Heart right ventricle (tissue), 16 donors: ENCODE measurements at regions not wholly inside any gene's neighbourhood (a gene's known extent, or its start where the extent isn't known, plus 50 kb on each side); places are given as distances from the start of the nearest gene placed in this dataset.

Experiments
- ATAC-seq, 8 donors: fragments of 200-7000 bp; cut with Tn5 transposase; one replicate each; pipeline ENCODE4 v1.9.1; 2020; ENCODE audit warnings: mild to moderate bottlenecking in 8 of 8, moderate library complexity in 8 of 8, moderate number of reproducible peaks in 1 of 8
- DNase-seq, 2 donors: peaks; one replicate each; pipeline ENCODE4 v3.0.0-alpha.2; 2020
- H3K27ac ChIP-seq, 10 donors: fragments of 200-600 bp; sonication (generic) in 2 of 10; one replicate each; pipeline versions ENCODE4 v1.5.0 to v1.8.0; 2020 to 2022; ENCODE audit warnings: mild to moderate bottlenecking in 3 of 10
- H3K27me3 ChIP-seq, 7 donors: fragments of 200-600 bp; one replicate each; pipeline ENCODE4 v1.8.0; 2021 to 2022; ENCODE audit warnings: mild to moderate bottlenecking in 2 of 7
- H3K36me3 ChIP-seq, 9 donors: fragments of 200-600 bp; sonication (generic) in 1 of 9; one replicate each; pipeline versions ENCODE4 v1.5.0 to v1.8.0; 2020 to 2022; ENCODE audit warnings: mild to moderate bottlenecking in 2 of 9
- H3K4me1 ChIP-seq, 9 donors: fragments of 200-600 bp; sonication (generic) in 1 of 9; one replicate each; pipeline versions ENCODE4 v1.5.0 to v1.8.0; 2020 to 2022; ENCODE audit warnings: mild to moderate bottlenecking in 4 of 9
- H3K4me3 ChIP-seq, 10 donors: fragments of 200-600 bp; sonication (generic) in 2 of 10; one replicate each; pipeline versions ENCODE4 v1.5.0 to v1.8.0; 2020 to 2022; ENCODE audit warnings: mild to moderate bottlenecking in 7 of 10, moderate library complexity in 2 of 10
- H3K9me3 ChIP-seq, 11 donors: fragments of 200-600 bp in 10 of 11; sonication (generic) in 2 of 11; one replicate each; pipeline versions ENCODE4 v1.5.0 to v1.8.0; 2013 to 2022; ENCODE audit warnings: mild to moderate bottlenecking in 2 of 11, control low read depth in 1 of 11, moderate library complexity in 1 of 11
- WGBS, 2 donors: extraction: QIAGEN DNeasy Blood & Tissue Kit; methylation state at CpG; one replicate each; pipeline ENCODE4 v1.1.7; 2013; ENCODE audit warnings: inconsistent platforms in 1 of 2; 5-methylcytosine and 5-hydroxymethylcytosine counted together
- intact Hi-C, 10 donors: fragments of 100-400 bp; cut with DNase I; formaldehyde crosslinking; loops; one replicate each; pipeline versions ENCODE4 v1.11.1 to v1.14.2; 2022
- TF ChIP-seq, protein P1 (sequence below), 9 donors: fragments of 200-600 bp; sonication (generic) in 2 of 9; IDR thresholded peaks; one replicate each; pipeline versions ENCODE4 v1.5.0 to v1.8.0; 2021 to 2022; ENCODE audit warnings: antibody characterized with exemption in 9 of 9, mild to moderate bottlenecking in 5 of 9, moderate library complexity in 1 of 9
- donor health status: Arrhythmogenic right ventricular cardiomyopathy.
- donor health status: ischemic (EF 13 %, LVEDD 7.1; RV severe dilation, severe dysfunction).
- donor health status: healthy with polysubstance abuse.
- donor health status: DM: no; HTN: yes; CAD: no.
- donor health status: DM: no; HTN: no; CAD: no.
- donor health status: ischemic (EF 25% LVEDD 6.9; RV normal size, moderate dysfunction).
- donor health status: ischemic (EF 25% LVEDD 5.7; RV mildly dilated, moderate dysfunction).
- donor health status: healthy.
- donor health status: DM: yes; HTN: yes; CAD: no.
- donor health status: Ischemic cardiomyopathy.
- donor health status: ischemic (EF 35%, LVEDD 5.7; RV mildly dilated, moderate dysfunction).
- donor health status: nonischemic (EF 11% LVEDD 7.7; RV severe dilation, severe dysfunction).
- donor health status: DM: yes; HTN: yes; CAD: no.
- donor health status: PGD.
- donor health status: ischemic (EF 29% LVEDD 5.4; RV normal size, mild dysfunction).
- donor health status: nonischemic (EF 23%, LVEDD 6.1; RV moderate dilation, normal function).

DNA sequence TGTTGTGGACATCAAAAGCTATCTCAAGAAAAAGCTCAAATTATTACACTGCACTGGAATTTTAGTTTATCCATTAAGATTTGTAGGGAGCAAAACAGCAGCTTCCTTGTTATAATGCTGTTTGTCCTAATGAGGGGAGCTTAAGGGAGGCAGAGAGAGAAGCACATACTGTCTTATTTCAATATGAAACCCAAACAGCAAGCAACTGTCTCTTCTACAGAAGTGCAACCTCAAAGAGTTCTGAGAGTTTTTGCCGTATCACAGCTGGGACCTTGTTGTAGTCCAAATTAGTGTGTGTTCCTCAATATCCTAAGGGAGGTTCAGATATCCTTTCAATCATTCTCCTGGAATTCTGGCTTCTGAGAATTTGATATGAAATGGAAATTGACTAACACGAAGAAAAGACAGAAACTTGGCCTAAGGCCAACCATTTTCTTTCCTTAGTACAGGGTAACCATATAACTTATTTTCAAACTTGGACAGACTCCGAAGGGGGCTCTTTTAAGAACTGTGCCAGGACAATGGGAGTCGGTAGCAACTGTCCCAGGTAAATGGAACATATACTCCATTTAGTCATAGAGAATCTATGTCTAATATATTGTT, 149.3 kb upstream of the CCN2 start:
- intact Hi-C loops, result no loop called here
- TF ChIP-seq, protein P1, sequence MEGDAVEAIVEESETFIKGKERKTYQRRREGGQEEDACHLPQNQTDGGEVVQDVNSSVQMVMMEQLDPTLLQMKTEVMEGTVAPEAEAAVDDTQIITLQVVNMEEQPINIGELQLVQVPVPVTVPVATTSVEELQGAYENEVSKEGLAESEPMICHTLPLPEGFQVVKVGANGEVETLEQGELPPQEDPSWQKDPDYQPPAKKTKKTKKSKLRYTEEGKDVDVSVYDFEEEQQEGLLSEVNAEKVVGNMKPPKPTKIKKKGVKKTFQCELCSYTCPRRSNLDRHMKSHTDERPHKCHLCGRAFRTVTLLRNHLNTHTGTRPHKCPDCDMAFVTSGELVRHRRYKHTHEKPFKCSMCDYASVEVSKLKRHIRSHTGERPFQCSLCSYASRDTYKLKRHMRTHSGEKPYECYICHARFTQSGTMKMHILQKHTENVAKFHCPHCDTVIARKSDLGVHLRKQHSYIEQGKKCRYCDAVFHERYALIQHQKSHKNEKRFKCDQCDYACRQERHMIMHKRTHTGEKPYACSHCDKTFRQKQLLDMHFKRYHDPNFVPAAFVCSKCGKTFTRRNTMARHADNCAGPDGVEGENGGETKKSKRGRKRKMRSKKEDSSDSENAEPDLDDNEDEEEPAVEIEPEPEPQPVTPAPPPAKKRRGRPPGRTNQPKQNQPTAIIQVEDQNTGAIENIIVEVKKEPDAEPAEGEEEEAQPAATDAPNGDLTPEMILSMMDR (IDR thresholded peaks at IDR 0.05), result no peak
- 57 to 59% methylated on average over 4 of the region's 4 CpGs for WGBS, 2 donors
- no peaks in the 10 kb centered on the region for H3K27me3 ChIP-seq
- no peaks in the 10 kb centered on the region for H3K36me3 ChIP-seq
- H3K4me1 ChIP-seq, result peaks cover 0 to 18% (median 3%) of the 10 kb centered on the region in 9 donors
- H3K4me3 ChIP-seq, result no peak overlapping the region
- DNase-seq (no peak), ATAC-seq (peak in 1 of 8 donors; percentile 22)
- peaks cover 0 to 7% (median 0%) of the 10 kb centered on the region in 11 donors for H3K9me3 ChIP-seq
- peak overlapping the region in 1 of 10 donors; percentile 39 for H3K27ac ChIP-seq

DNA sequence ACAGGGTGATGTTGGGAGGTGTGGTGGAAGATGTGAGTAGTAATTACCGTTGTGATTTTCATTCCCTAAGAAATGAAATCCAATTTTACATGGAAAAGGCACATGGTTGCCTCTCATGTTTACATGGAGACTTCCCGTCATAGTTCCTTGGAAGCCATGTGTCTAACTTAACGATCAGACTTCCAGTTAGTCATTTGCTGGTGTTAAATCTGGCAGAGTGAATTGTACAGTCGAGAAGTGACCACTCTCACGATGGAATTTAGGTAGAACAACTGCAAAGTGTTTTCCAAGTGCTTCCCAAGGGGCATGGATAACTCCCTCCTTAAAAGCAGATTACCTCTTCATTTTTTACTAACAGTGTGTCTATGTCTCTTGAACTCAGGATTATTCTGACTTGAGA, 145.8 kb upstream of the CCN2 start:
- intact Hi-C loops, result no loop called here
- no peak overlapping the region for H3K27ac ChIP-seq
- no peak overlapping the region for H3K4me3 ChIP-seq
- DNase-seq (no peak), ATAC-seq (no peak)
- H3K9me3 ChIP-seq, result peaks cover 0 to 11% (median 4%) of the 10 kb centered on the region in 11 donors
- no peaks in the 10 kb centered on the region for H3K36me3 ChIP-seq
- TF ChIP-seq, protein P1 (IDR thresholded peaks at IDR 0.05), result no peak
- 74 to 83% methylated on average over 5 of the region's 5 CpGs for WGBS, 2 donors
- H3K4me1 ChIP-seq, result peaks cover 0 to 18% (median 3%) of the 10 kb centered on the region in 9 donors
- H3K27me3 ChIP-seq, result no peaks in the 10 kb centered on the region

DNA sequence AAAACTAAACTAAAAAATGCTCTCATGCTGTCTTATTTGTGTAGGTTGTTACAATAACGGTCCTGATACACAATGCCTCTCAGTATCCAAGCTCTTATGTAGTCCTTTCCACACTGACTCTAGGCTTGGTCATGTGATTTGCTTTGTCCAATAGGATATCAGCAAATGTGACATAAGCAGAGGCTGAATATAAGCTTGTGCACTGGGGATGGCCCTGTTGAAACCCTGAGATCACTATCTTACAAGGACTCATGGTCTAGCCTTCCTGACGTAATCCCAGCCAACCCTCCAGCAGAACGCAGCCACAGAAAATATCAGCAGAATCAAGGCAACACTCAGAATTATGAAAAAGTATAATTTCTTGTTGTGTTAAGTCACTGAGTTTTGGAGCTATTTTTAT, 145.1 kb upstream of the CCN2 start:
- Histone ChIP-seq H3K4me1 (peaks cover 0 to 15% (median 2%) of the 10 kb centered on the region in 9 donors), H3K4me3 (no peak overlapping the region), H3K27me3 (no peaks in the 10 kb centered on the region), H3K27ac (no peak overlapping the region), H3K9me3 (peaks cover 0 to 17% (median 4%) of the 10 kb centered on the region in 11 donors), H3K36me3 (no peaks in the 10 kb centered on the region)
- DNase-seq (no peak), ATAC-seq (no peak)
- TF ChIP-seq, protein P1 (IDR thresholded peaks at IDR 0.05), result no peak
- intact Hi-C loops, result no loop called here
- 89 to 95% methylated on average over 3 of the region's 3 CpGs for WGBS, 2 donors

DNA sequence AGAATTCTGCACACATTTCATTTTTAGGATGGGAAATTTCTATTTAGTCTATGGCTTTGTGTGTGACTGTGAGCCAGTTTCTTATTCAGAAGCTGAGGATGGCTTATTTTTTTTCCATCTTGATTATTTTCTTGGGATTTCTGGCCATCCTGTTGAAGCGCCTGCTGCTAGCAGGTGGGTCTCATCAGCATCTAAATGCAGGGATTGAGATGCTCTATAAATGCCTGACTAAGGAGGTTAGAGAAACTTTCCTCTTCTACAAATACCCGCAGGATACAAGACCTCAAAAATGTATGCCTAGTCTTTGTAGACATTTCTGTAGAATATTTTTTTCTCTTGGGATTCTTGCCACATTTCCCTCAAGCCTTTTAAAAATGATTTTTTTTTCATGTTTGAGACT, 138.0 kb upstream of the CCN2 start:
- DNase-seq (no peak), ATAC-seq (no peak)
- Histone ChIP-seq H3K4me1 (peaks cover 0 to 22% (median 10%) of the 10 kb centered on the region in 9 donors), H3K9me3 (peaks cover 0 to 20% (median 0%) of the 10 kb centered on the region in 11 donors), H3K4me3 (no peak overlapping the region), H3K27me3 (no peaks in the 10 kb centered on the region), H3K36me3 (no peaks in the 10 kb centered on the region), H3K27ac (no peak overlapping the region)
- TF ChIP-seq, protein P1 (IDR thresholded peaks at IDR 0.05), result no peak
- 81% methylated on average over 2 of the region's 2 CpGs for WGBS, 2 donors
- intact Hi-C loops, result no loop called here
